Activated CD8-positive, alpha-beta memory T cell treated with anti-CD3 and anti-CD28 coated beads, Interleukin-2, amount 10 ng/mL, durations not matched to agents 7 days and 5 days (primary cell): ENCODE measurements at regions not wholly inside any gene's neighbourhood (a gene's known extent, or its start where the extent isn't known, plus 50 kb on each side); places are given as distances from the start of the nearest gene placed in this dataset.

Source experiments
- ATAC-seq: fragments of 150-1000 bp; cut with Tn5 transposase; one replicate; pipeline ENCODE4 v1.10.0; 2021; ENCODE audit warnings: moderate library complexity
- CTCF ChIA-PET: fragments of 350-600 bp; sonication (Branson Sonifier 250); formaldehyde crosslinking; loops from one replicate; lab custom pipeline; 2021; ENCODE audit warnings: antibody characterized with exemption; lab: Charles Lee
- DNase-seq: peaks from one replicate; pipeline ENCODE4 v3.0.0-alpha.2; 2020
- H3K27ac Mint-ChIP-seq: one replicate; pipeline ENCODE4 v1.8.0; 2021; ENCODE audit warnings: mild to moderate bottlenecking, mixed read lengths
- H3K27me3 Mint-ChIP-seq: one replicate; pipeline ENCODE4 v1.8.0; 2021; ENCODE audit warnings: mixed read lengths
- H3K36me3 Mint-ChIP-seq: one replicate; pipeline ENCODE4 v1.8.0; 2021; ENCODE audit warnings: mild to moderate bottlenecking, mixed read lengths
- H3K4me1 Mint-ChIP-seq: one replicate; pipeline ENCODE4 v1.8.0; 2021; ENCODE audit warnings: mixed read lengths
- H3K4me3 Mint-ChIP-seq: one replicate; pipeline ENCODE4 v1.8.0; 2021; ENCODE audit warnings: mild to moderate bottlenecking, moderate library complexity, mixed read lengths
- H3K9me3 Mint-ChIP-seq: one replicate; pipeline ENCODE4 v1.8.0; 2022; ENCODE audit warnings: low read depth, mixed read lengths

DNA sequence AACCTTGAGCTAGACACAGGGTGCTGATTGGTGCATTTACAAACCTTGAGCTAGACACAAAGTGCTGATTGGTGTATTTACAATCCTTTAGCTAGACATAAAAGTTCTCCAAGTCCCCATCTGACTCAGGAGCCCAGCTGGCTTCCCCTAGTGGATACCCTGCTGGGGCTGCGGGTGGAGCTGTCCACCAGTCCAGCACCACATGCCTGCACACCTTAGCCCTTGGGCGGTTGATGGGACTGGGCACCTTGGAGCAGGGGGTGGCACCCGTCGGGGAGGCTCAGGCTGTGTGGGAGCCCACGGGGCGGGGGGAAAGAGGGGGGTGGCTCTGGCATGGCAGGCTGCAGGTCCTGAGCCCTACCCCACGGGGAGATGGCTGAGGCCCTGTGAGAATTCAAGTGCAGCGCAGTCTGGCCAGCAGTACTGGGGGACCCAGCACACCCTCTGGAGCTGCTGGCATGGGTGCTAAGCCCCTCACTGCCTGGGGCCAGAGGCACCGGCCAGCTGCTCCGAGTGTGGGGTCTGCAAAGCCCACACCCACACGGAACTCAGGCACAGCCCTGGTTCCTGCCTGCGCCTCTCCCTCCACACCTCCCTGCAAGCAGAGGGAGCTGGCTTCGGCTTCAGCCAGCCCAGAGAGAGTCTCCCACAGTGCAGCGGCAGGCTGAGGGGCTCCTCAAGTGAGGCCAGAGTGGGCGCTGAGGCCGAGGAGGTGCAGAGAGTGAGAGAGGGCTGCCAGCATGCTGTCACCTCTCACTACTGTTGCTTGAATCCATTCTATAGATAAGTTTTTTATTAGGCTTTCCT lies 369.8 kb upstream of the SMIM30 start:
- H3K4me3 Mint-ChIP-seq: no peak overlapping the region
- CTCF ChIA-PET: no interaction called here
- no peak for DNase-seq
- no peaks in the 10 kb centered on the region for H3K4me1 Mint-ChIP-seq
- no peak overlapping the region for H3K27ac Mint-ChIP-seq
- H3K36me3 Mint-ChIP-seq: no peaks in the 10 kb centered on the region
- H3K9me3 Mint-ChIP-seq: peaks cover 4% of the 10 kb centered on the region
- no peaks in the 10 kb centered on the region for H3K27me3 Mint-ChIP-seq
- no peak for ATAC-seq

GRCh38 chr7:113486548-113486947 lies 368.2 kb upstream of the SMIM30 start:
- peaks cover 4% of the 10 kb centered on the region for H3K9me3 Mint-ChIP-seq
- no peak overlapping the region for H3K4me3 Mint-ChIP-seq
- DNase-seq (no peak), ATAC-seq (no peak)
- CTCF ChIA-PET: no interaction called here
- no peaks in the 10 kb centered on the region for H3K27me3 Mint-ChIP-seq
- no peaks in the 10 kb centered on the region for H3K4me1 Mint-ChIP-seq
- H3K36me3 Mint-ChIP-seq: no peaks in the 10 kb centered on the region
- H3K27ac Mint-ChIP-seq: no peak overlapping the region

DNA sequence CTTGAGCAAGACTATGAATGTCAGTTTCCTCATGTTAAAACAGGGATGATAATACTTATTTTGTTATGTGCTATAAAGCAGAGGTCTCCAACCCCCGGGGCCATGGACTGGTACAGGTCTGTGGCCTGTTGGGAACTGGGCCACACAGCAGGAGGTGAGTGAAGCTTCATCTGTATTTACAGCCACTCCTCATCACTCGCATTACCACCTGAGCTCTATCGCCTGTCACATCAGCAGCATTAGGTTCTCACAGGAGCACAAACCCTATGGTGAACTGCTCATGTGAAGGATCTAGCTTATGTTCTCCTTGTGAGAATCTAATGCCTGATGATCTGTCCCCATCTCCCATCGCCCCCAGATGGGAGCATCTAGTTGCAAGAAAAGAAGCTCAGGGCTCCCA lies 365.3 kb upstream of the SMIM30 start:
- H3K27ac Mint-ChIP-seq: no peak overlapping the region
- ATAC-seq (no peak), DNase-seq (no peak)
- H3K36me3 Mint-ChIP-seq: no peaks in the 10 kb centered on the region
- no peaks in the 10 kb centered on the region for H3K4me1 Mint-ChIP-seq
- H3K9me3 Mint-ChIP-seq: peaks cover 4% of the 10 kb centered on the region
- H3K4me3 Mint-ChIP-seq: no peak overlapping the region
- H3K27me3 Mint-ChIP-seq: no peaks in the 10 kb centered on the region
- CTCF ChIA-PET: no interaction called here

- Mint-ChIP-seq H3K4me3 (no peak overlapping the region), H3K36me3 (no peaks in the 10 kb centered on the region), H3K27me3 (no peaks in the 10 kb centered on the region), H3K4me1 (no peaks in the 10 kb centered on the region), H3K27ac (no peak overlapping the region), H3K9me3 (peaks cover 3% of the 10 kb centered on the region)
- ATAC-seq: no peak
- no peak for DNase-seq
- CTCF ChIA-PET: interaction anchor here (1.7 kb wide), 1 partner anchor 19 kb away, joined by 4 read pairs; no protein-coding TSS in a partner anchor
Observed at GRCh38 chr7:113480537-113480936, 362.2 kb upstream of the SMIM30 start.

GRCh38 chr7:113464096-113464855 lies 345.9 kb upstream of the SMIM30 start:
- H3K36me3 Mint-ChIP-seq: no peaks in the 10 kb centered on the region
- no peak overlapping the region for H3K4me3 Mint-ChIP-seq
- ATAC-seq (no peak), DNase-seq (no peak)
- no peak overlapping the region for H3K27ac Mint-ChIP-seq
- no peaks in the 10 kb centered on the region for H3K4me1 Mint-ChIP-seq
- CTCF ChIA-PET: no interaction called here
- H3K27me3 Mint-ChIP-seq: no peaks in the 10 kb centered on the region
- H3K9me3 Mint-ChIP-seq: peaks cover 2% of the 10 kb centered on the region

GRCh38 chr7:113460067-113460466 lies 341.7 kb upstream of the SMIM30 start:
- no peaks in the 10 kb centered on the region for H3K4me1 Mint-ChIP-seq
- no peaks in the 10 kb centered on the region for H3K36me3 Mint-ChIP-seq
- no peaks in the 10 kb centered on the region for H3K9me3 Mint-ChIP-seq
- no peaks in the 10 kb centered on the region for H3K27me3 Mint-ChIP-seq
- CTCF ChIA-PET: no interaction called here
- no peak overlapping the region for H3K4me3 Mint-ChIP-seq
- no peak for DNase-seq
- ATAC-seq: no peak
- no peak overlapping the region for H3K27ac Mint-ChIP-seq

DNA sequence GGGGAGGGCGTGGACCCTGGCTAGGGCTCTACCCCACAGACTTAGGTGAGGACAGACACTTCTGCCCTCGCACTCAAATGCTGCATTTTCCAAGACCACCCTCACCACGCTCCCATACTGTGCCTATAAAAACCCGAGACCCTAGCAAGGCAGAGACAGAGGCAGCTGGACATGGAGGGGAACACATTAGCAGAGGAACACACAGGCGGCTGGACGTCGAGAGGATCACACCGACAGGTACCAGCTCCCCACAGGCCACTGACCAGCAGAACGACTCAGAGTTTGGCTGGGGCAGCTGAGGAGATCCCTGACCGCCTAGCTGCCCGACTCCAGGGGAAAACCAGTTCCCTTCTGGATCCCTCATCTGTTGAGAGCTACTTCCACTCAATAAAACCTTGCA lies 338.2 kb upstream of the SMIM30 start:
- no peak overlapping the region for H3K27ac Mint-ChIP-seq
- CTCF ChIA-PET: no interaction called here

DNA sequence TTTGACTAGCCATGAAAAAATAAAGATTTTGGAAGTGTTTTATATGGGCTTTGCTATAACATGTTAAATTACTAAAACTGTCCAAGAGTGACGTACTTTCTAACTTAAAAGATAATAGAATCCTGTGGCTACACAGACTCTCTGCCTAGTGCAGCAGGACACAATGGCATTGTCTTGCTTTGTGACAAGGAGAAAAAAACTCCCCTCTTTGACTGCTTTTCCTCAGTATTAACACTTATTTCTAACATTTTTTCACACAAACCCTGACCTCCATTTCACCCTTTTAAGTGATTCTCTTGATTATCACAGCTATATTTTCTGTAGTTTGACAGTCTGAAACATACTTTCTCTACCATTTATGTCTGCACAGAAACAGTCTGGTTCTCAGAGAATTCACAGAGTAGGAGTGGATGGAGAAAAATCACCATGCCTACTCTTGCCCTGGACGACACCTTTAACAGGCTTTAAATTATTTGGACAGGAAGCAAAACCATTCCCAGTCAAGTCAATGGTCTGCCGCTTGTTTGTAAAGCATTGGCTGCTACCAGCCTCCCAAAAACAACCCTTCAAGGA lies 336.3 kb upstream of the SMIM30 start:
- Mint-ChIP-seq H3K27me3 (no peaks in the 10 kb centered on the region), H3K4me3 (no peak overlapping the region), H3K4me1 (no peaks in the 10 kb centered on the region), H3K9me3 (no peaks in the 10 kb centered on the region), H3K36me3 (no peaks in the 10 kb centered on the region), H3K27ac (no peak overlapping the region)
- ATAC-seq: no peak
- no peak for DNase-seq
- CTCF ChIA-PET: no interaction called here

More for the DNA sequence above, 338.2 kb upstream of the SMIM30 start:
- Mint-ChIP-seq H3K36me3 (no peaks in the 10 kb centered on the region), H3K4me3 (no peak overlapping the region), H3K4me1 (no peaks in the 10 kb centered on the region), H3K27me3 (no peaks in the 10 kb centered on the region), H3K9me3 (no peaks in the 10 kb centered on the region)
- ATAC-seq: no peak
- no peak for DNase-seq

DNA sequence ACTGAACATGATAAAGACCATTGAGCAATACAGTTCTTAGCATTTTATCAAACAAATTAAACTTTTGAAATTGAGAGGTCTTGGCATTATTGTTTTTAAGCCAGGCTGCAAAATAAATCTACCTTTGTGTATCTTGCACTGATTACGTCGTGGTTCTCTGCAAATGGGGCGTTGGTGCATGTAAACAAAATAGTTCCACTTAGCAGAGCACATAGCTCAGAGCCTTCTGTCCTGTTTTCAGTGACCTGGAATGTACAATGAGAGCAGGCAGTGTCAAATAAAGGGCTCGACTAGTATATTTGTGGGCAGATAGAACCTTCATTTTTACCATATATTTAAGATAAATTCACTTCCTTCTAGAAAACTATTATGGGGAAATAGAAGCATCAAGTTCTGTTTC lies 333.9 kb upstream of the SMIM30 start:
- Mint-ChIP-seq H3K9me3 (no peaks in the 10 kb centered on the region), H3K4me3 (no peak overlapping the region), H3K36me3 (no peaks in the 10 kb centered on the region), H3K27ac (no peak overlapping the region), H3K27me3 (no peaks in the 10 kb centered on the region), H3K4me1 (no peaks in the 10 kb centered on the region)
- CTCF ChIA-PET: no interaction called here
- DNase-seq (no peak), ATAC-seq (no peak)

DNA sequence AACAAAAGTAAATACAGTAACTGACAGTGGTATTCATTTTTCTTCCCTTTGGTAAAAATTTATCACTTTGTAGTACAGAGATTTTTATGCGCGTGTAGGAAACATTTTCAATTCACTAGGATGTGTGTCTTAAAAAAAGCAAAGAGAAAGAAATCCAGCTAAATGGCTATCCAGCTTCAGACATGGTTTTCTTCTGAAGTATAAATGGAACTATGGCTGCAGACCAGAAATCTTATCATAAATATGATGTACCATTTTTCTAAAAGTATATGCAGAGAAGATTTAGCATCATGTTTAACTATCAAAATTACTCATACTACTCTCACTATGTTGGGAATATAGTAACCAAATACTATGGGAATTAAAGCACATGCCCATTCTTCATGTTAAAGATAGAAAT lies 328.4 kb upstream of the SMIM30 start:
- Mint-ChIP-seq H3K27me3 (no peaks in the 10 kb centered on the region), H3K36me3 (no peaks in the 10 kb centered on the region), H3K4me1 (no peaks in the 10 kb centered on the region), H3K27ac (no peak overlapping the region), H3K4me3 (no peak overlapping the region), H3K9me3 (no peaks in the 10 kb centered on the region)
- ATAC-seq (no peak), DNase-seq (no peak)
- CTCF ChIA-PET: no interaction called here

DNA sequence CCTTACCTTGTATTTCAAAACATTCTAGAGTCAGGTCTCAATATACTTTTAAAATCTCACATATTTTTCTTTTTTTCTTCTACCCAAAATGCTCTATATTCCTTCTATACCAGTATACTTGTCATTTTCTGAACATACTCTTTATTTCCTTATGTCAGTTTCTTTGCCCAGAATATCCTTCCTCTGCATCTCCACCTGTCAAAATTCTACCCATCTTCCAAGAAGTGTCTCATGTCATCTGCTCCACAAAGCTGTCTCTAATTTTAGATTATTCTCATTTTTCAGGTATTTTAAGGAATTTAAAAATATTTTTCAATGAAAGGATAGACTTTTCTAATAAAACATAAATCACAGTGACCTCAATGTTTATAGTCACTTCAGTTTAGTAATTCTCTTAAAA lies 328.0 kb upstream of the SMIM30 start:
- Mint-ChIP-seq H3K4me3 (no peak overlapping the region), H3K27ac (no peak overlapping the region), H3K36me3 (no peaks in the 10 kb centered on the region), H3K9me3 (no peaks in the 10 kb centered on the region), H3K4me1 (no peaks in the 10 kb centered on the region), H3K27me3 (no peaks in the 10 kb centered on the region)
- ATAC-seq (no peak), DNase-seq (no peak)
- CTCF ChIA-PET: interaction anchor here (0.6 kb wide), 1 partner anchor 342 kb away, joined by 3 read pairs; no protein-coding TSS in a partner anchor

DNA sequence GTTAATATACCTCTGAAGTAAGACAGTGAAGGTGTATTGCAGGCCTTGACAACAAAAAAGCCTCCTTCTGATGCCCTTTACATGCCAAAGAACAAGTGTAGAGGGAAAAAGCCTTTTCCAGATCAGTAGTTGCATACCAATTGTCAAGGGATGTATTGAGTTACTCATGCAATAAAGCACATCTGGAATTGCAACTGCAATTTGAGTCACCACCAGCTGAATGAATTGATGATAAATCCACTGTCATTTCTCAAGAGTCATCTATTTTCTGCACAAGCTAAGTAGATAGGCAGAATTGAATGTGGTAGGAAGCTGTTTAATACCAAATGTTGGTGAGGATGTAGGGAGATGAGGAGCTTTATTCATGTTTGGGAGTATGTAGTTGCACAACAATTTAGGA lies 325.9 kb upstream of the SMIM30 start:
- H3K27ac Mint-ChIP-seq: no peak overlapping the region

GRCh38 chr7:113440173-113440572 lies 321.8 kb upstream of the SMIM30 start:
- Mint-ChIP-seq H3K4me3 (no peak overlapping the region), H3K9me3 (peaks cover 6% of the 10 kb centered on the region), H3K27me3 (no peaks in the 10 kb centered on the region), H3K27ac (no peak overlapping the region), H3K4me1 (no peaks in the 10 kb centered on the region), H3K36me3 (no peaks in the 10 kb centered on the region)
- ATAC-seq: no peak
- DNase-seq: no peak
- CTCF ChIA-PET: no interaction called here

More for the DNA sequence above, 325.9 kb upstream of the SMIM30 start:
- no peaks in the 10 kb centered on the region for H3K27me3 Mint-ChIP-seq
- ATAC-seq (no peak), DNase-seq (no peak)
- H3K4me1 Mint-ChIP-seq: no peaks in the 10 kb centered on the region
- no peaks in the 10 kb centered on the region for H3K36me3 Mint-ChIP-seq
- no peak overlapping the region for H3K4me3 Mint-ChIP-seq
- peaks cover 3% of the 10 kb centered on the region for H3K9me3 Mint-ChIP-seq
- CTCF ChIA-PET: no interaction called here

- no peaks in the 10 kb centered on the region for H3K27me3 Mint-ChIP-seq
- no peak overlapping the region for H3K27ac Mint-ChIP-seq
- ATAC-seq (no peak), DNase-seq (no peak)
- CTCF ChIA-PET: no interaction called here
- H3K4me3 Mint-ChIP-seq: no peak overlapping the region
- no peaks in the 10 kb centered on the region for H3K9me3 Mint-ChIP-seq
- H3K36me3 Mint-ChIP-seq: no peaks in the 10 kb centered on the region
- no peaks in the 10 kb centered on the region for H3K4me1 Mint-ChIP-seq
Observed at GRCh38 chr7:113431406-113431805, 313.1 kb upstream of the SMIM30 start.
